Smooth muscle cell (in vitro differentiated cells): ENCODE measurements at regions not wholly inside any gene's neighbourhood (a gene's known extent, or its start where the extent isn't known, plus 50 kb on each side); places are given as distances from the start of the nearest gene placed in this dataset.

Experiments used
- DNase-seq: peaks from one replicate; lab custom pipeline; 2025; ENCODE audit not compliant: unreplicated experiment; lab: John Stamatoyannopoulos, UW
- H2AFZ ChIP-seq: fragments of 200-600 bp; sonication (generic); 2 replicates; pipeline ENCODE4 v1.6.0; 2016; ENCODE audit warnings: antibody characterized with exemption, low read depth, mild to moderate bottlenecking
- H3F3A ChIP-seq: fragments of 200-600 bp; sonication (generic); 2 replicates; pipeline ENCODE4 v1.6.0; 2017; ENCODE audit warnings: antibody characterized with exemption, low read depth
- H3K27ac ChIP-seq: fragments of 200-600 bp; sonication (generic); 2 replicates; pipeline ENCODE4 v1.5.1; 2016; ENCODE audit warnings: low read depth, mild to moderate bottlenecking
- H3K27me3 ChIP-seq: fragments of 200-600 bp; sonication (generic); 2 replicates; pipeline ENCODE4 v1.6.1; 2016; ENCODE audit warnings: low read depth, mild to moderate bottlenecking
- H3K36me3 ChIP-seq: fragments of 200-600 bp; sonication (generic); 2 replicates; pipeline ENCODE4 v1.5.1; 2016; ENCODE audit warnings: low read depth
- H3K4me1 ChIP-seq: fragments of 200-600 bp; sonication (generic); 2 replicates; pipeline ENCODE4 v1.5.1; 2016; ENCODE audit warnings: low read depth
- H3K4me2 ChIP-seq: fragments of 200-600 bp; sonication (generic); 2 replicates; pipeline ENCODE4 v1.6.0; 2016; ENCODE audit warnings: mild to moderate bottlenecking
- H3K4me3 ChIP-seq: fragments of 200-600 bp; sonication (generic); 2 replicates; pipeline ENCODE4 v1.5.1; 2016; ENCODE audit warnings: mild to moderate bottlenecking
- H3K79me2 ChIP-seq: fragments of 200-600 bp; sonication (generic); 2 replicates; pipeline ENCODE4 v1.6.0; 2016; ENCODE audit warnings: low read depth, mild to moderate bottlenecking
- H3K9ac ChIP-seq: fragments of 200-600 bp; sonication (generic); 2 replicates; pipeline ENCODE4 v1.6.0; 2016; ENCODE audit warnings: low read depth
- H3K9me3 ChIP-seq: fragments of 200-600 bp; sonication (generic); replicated peaks from 2 replicates; pipeline ENCODE4 v1.5.1; 2016; ENCODE audit warnings: low read depth
- H4K20me1 ChIP-seq: fragments of 200-600 bp; sonication (generic); 2 replicates; pipeline ENCODE4 v1.6.0; 2016; ENCODE audit warnings: low read depth
- WGBS: methylation state at CpG from one replicate; pipeline ENCODE4 v1.1.7; 2016; ENCODE audit warnings: low lambda C conversion rate; 5-methylcytosine and 5-hydroxymethylcytosine counted together
- TF ChIP-seq, protein P1 (sequence below): fragments of 200-600 bp; sonication (generic); IDR thresholded peaks from 2 replicates; pipeline ENCODE4 v1.5.1; 2017; ENCODE audit warnings: borderline replicate concordance, mild to moderate bottlenecking, antibody characterized with exemption; ENCODE audit not compliant: insufficient read depth, poor library complexity, severe bottlenecking

GRCh38 chr7:156590212-156590611 is 50.4 kb upstream of the RNF32 start:
- Histone ChIP-seq H3K9me3 (no peaks in the 10 kb centered on the region), H3K9ac (no peak overlapping the region), H3K27ac (no peak overlapping the region), H3F3A (no peaks in the 10 kb centered on the region), H3K4me1 (peaks cover 2% of the 10 kb centered on the region), H3K27me3 (no peaks in the 10 kb centered on the region), H4K20me1 (no peaks in the 10 kb centered on the region), H2AFZ (no peak overlapping the region), H3K4me3 (no peak overlapping the region), H3K79me2 (no peaks in the 10 kb centered on the region), H3K36me3 (no peaks in the 10 kb centered on the region), H3K4me2 (no peak overlapping the region)
- no peak for DNase-seq
- TF ChIP-seq, protein P1, sequence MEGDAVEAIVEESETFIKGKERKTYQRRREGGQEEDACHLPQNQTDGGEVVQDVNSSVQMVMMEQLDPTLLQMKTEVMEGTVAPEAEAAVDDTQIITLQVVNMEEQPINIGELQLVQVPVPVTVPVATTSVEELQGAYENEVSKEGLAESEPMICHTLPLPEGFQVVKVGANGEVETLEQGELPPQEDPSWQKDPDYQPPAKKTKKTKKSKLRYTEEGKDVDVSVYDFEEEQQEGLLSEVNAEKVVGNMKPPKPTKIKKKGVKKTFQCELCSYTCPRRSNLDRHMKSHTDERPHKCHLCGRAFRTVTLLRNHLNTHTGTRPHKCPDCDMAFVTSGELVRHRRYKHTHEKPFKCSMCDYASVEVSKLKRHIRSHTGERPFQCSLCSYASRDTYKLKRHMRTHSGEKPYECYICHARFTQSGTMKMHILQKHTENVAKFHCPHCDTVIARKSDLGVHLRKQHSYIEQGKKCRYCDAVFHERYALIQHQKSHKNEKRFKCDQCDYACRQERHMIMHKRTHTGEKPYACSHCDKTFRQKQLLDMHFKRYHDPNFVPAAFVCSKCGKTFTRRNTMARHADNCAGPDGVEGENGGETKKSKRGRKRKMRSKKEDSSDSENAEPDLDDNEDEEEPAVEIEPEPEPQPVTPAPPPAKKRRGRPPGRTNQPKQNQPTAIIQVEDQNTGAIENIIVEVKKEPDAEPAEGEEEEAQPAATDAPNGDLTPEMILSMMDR, result no peak
- WGBS, result 89% methylated on average over 6 of the region's 6 CpGs

- Histone ChIP-seq H3K9ac (no peak overlapping the region), H3K4me2 (no peak overlapping the region), H2AFZ (no peak overlapping the region), H3K27ac (no peak overlapping the region), H3K27me3 (no peaks in the 10 kb centered on the region), H3K4me1 (peaks cover 6% of the 10 kb centered on the region), H3K36me3 (no peaks in the 10 kb centered on the region), H4K20me1 (no peaks in the 10 kb centered on the region), H3K79me2 (no peaks in the 10 kb centered on the region), H3K9me3 (no peaks in the 10 kb centered on the region), H3F3A (no peaks in the 10 kb centered on the region), H3K4me3 (no peak overlapping the region)
- WGBS, result 96% methylated on average over 2 of the region's 2 CpGs
- TF ChIP-seq, protein P1, result no peak
- no peak for DNase-seq
Observed at GRCh38 chr7:156589808-156590207, 50.8 kb upstream of the RNF32 start.

GRCh38 chr7:156585926-156586325 is 54.6 kb upstream of the RNF32 start:
- WGBS, result 85% methylated on average over 1 of the region's 1 CpG
- no peaks in the 10 kb centered on the region for H3F3A ChIP-seq
- no peak overlapping the region for H3K4me2 ChIP-seq
- H3K4me1 ChIP-seq, result peaks cover 10% of the 10 kb centered on the region
- DNase-seq, result no peak
- no peak overlapping the region for H3K27ac ChIP-seq
- H3K36me3 ChIP-seq, result no peaks in the 10 kb centered on the region
- H3K9ac ChIP-seq, result no peak overlapping the region
- H4K20me1 ChIP-seq, result no peaks in the 10 kb centered on the region
- H3K79me2 ChIP-seq, result no peaks in the 10 kb centered on the region
- no peaks in the 10 kb centered on the region for H3K9me3 ChIP-seq
- TF ChIP-seq, protein P1, result no peak
- no peak overlapping the region for H2AFZ ChIP-seq
- no peak overlapping the region for H3K4me3 ChIP-seq
- H3K27me3 ChIP-seq, result no peaks in the 10 kb centered on the region

- Histone ChIP-seq H3K4me3 (no peak overlapping the region), H3K36me3 (no peaks in the 10 kb centered on the region), H2AFZ (no peak overlapping the region), H3K9me3 (no peaks in the 10 kb centered on the region), H3F3A (no peaks in the 10 kb centered on the region), H3K4me2 (no peak overlapping the region), H3K27ac (no peak overlapping the region), H3K27me3 (no peaks in the 10 kb centered on the region), H3K4me1 (peaks cover 10% of the 10 kb centered on the region), H4K20me1 (no peaks in the 10 kb centered on the region), H3K79me2 (no peaks in the 10 kb centered on the region), H3K9ac (no peak overlapping the region)
- DNase-seq, result no peak
- WGBS, result 26% methylated on average over 6 of the region's 6 CpGs
- TF ChIP-seq, protein P1, result no peak
Observed at GRCh38 chr7:156585025-156585648, 55.4 kb upstream of the RNF32 start.
